ENCODE measurements at regions not wholly inside any gene's neighbourhood (a gene's known extent, or its start where the extent isn't known, plus 50 kb on each side); places are given as distances from the start of the nearest gene placed in this dataset.

DNA sequence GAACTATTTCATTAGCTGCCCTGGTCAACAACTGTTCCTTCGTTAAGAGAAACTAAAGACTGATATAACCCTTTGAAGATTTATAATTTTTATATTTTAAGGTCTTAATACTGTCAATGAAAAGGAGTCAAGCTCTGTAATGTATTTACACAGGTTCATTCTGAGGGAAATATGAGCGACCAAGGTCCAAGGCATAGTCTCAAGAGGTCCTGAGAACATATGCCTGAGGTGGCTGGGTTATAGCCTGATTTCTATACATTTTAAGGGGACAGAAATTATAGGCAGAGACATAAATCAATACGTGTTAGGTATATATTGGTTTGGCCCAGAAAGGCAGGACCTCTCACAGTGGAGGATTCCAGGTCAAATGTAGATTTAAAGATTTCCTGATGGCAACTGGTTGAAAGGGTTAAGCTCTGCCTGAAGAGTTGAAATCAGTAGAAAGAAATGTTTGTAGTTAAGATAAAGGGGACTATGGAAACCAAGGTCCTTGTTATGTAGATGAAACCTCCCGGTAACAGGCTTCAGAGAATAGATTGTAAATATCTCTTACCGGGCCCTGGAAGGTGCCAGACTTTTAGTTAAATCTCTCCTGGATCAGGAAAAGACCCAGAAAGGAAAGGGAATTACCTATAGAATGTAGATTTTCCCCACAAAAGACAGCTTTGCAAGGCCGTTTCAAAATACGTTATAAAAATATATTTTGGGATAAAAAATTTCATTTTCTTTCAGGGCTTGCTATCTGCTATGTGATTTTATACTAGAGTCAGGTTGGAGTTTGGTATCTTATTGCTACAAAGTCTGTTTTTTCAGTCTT, 107.3 kb upstream of the PRLR start:
- Histone ChIP-seq H3K36me3 (ENCODE audit: control insufficient read depth in 2 of 3, insufficient read depth in 3 of 3, low read length in 3 of 3) (no peaks in the 10 kb centered on the region), H3K4me1 (ENCODE audit: control insufficient read depth in 2 of 3, insufficient read depth in 2 of 3, low read depth in 1 of 3, low read length in 3 of 3) (no peaks in the 10 kb centered on the region), H3K9me3 (ENCODE audit: control insufficient read depth in 2 of 3, insufficient read depth in 1 of 3, low read length in 3 of 3) (no peaks in the 10 kb centered on the region), H3K27ac (ENCODE audit: low read depth in 2 of 2, low read length in 2 of 2) (no peak overlapping the region), H3K27me3 (ENCODE audit: control insufficient read depth, insufficient read depth, low read length) (no peaks in the 10 kb centered on the region), H3K9ac (ENCODE audit: low read length in 3 of 3) (no peak overlapping the region), H3K4me3 (ENCODE audit: low read length in 3 of 3) (no peak overlapping the region)
- TF ChIP-seq, protein P1, sequence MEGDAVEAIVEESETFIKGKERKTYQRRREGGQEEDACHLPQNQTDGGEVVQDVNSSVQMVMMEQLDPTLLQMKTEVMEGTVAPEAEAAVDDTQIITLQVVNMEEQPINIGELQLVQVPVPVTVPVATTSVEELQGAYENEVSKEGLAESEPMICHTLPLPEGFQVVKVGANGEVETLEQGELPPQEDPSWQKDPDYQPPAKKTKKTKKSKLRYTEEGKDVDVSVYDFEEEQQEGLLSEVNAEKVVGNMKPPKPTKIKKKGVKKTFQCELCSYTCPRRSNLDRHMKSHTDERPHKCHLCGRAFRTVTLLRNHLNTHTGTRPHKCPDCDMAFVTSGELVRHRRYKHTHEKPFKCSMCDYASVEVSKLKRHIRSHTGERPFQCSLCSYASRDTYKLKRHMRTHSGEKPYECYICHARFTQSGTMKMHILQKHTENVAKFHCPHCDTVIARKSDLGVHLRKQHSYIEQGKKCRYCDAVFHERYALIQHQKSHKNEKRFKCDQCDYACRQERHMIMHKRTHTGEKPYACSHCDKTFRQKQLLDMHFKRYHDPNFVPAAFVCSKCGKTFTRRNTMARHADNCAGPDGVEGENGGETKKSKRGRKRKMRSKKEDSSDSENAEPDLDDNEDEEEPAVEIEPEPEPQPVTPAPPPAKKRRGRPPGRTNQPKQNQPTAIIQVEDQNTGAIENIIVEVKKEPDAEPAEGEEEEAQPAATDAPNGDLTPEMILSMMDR (IDR thresholded peaks at IDR 0.05; ENCODE audit: borderline replicate concordance, extremely low read depth, insufficient read depth): no peak
- DNase-seq: no peak
- intact Hi-C loops (cut with DNase I): no loop called here
- FAIRE-seq: no peak

DNA sequence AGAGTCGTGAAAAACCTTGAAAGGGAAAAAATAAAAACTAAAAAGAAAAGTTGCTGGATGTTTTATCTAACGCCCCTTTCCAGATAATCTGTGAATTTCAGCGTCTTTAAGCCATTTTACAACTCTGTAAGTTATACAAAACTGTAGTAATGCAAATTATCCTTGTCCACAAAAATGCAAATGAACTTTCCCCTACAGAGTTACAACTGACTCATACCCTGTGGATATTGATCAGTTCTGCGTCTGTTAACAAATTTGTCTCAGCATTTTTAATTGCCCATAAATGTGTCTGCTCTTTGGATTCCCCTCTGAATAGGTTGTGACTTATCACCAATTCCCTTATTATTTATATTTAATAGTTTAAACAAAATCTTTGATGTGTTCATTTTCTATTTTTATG, 105.9 kb upstream of the PRLR start:
- H3K9ac ChIP-seq (ENCODE audit: low read length in 3 of 3): no peak overlapping the region
- intact Hi-C loops (cut with DNase I): no loop called here
- no peak for DNase-seq
- H3K27ac ChIP-seq (ENCODE audit: low read depth in 2 of 2, low read length in 2 of 2): no peak overlapping the region
- FAIRE-seq: no peak
- H3K36me3 ChIP-seq (ENCODE audit: control insufficient read depth in 2 of 3, insufficient read depth in 3 of 3, low read length in 3 of 3): no peaks in the 10 kb centered on the region
- TF ChIP-seq, protein P1 (IDR thresholded peaks at IDR 0.05; ENCODE audit: borderline replicate concordance, extremely low read depth, insufficient read depth): no peak
- H3K27me3 ChIP-seq (ENCODE audit: control insufficient read depth, insufficient read depth, low read length): no peaks in the 10 kb centered on the region
- no peak overlapping the region for H3K4me3 ChIP-seq (ENCODE audit: low read length in 3 of 3)
- H3K4me1 ChIP-seq (ENCODE audit: control insufficient read depth in 2 of 3, insufficient read depth in 2 of 3, low read depth in 1 of 3, low read length in 3 of 3): no peaks in the 10 kb centered on the region
- H3K9me3 ChIP-seq (ENCODE audit: control insufficient read depth in 2 of 3, insufficient read depth in 1 of 3, low read length in 3 of 3): no peaks in the 10 kb centered on the region

DNA sequence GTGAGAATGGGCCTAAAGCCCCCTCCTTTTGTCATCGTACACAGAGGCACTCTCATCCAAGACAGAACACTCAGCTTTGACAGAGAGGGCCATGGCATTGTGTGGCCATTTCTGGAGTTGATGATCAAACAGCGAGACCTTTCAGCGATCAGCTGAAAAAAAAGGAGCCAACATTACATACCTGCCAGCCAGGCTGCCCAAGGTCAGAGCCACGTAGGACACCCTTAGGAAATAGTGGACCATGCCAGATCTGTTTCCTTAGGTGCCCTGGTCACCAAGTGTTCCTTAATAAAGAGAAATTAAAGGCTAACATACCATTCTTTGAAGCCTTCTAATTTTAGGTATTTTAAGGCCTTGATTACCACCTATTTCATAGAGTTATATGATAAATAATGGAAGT, 105.5 kb upstream of the PRLR start:
- Histone ChIP-seq H3K9me3 (ENCODE audit: control insufficient read depth in 2 of 3, insufficient read depth in 1 of 3, low read length in 3 of 3) (no peaks in the 10 kb centered on the region), H3K36me3 (ENCODE audit: control insufficient read depth in 2 of 3, insufficient read depth in 3 of 3, low read length in 3 of 3) (no peaks in the 10 kb centered on the region), H3K4me3 (ENCODE audit: low read length in 3 of 3) (no peak overlapping the region), H3K27me3 (ENCODE audit: control insufficient read depth, insufficient read depth, low read length) (no peaks in the 10 kb centered on the region), H3K27ac (ENCODE audit: low read depth in 2 of 2, low read length in 2 of 2) (no peak overlapping the region), H3K9ac (ENCODE audit: low read length in 3 of 3) (no peak overlapping the region), H3K4me1 (ENCODE audit: control insufficient read depth in 2 of 3, insufficient read depth in 2 of 3, low read depth in 1 of 3, low read length in 3 of 3) (no peaks in the 10 kb centered on the region)
- no peak for FAIRE-seq
- TF ChIP-seq, protein P1 (IDR thresholded peaks at IDR 0.05; ENCODE audit: borderline replicate concordance, extremely low read depth, insufficient read depth): no peak
- DNase-seq: no peak
- intact Hi-C loops (cut with DNase I): no loop called here
